ENCODE measurements at regions not wholly inside any gene's neighbourhood (a gene's known extent, or its start where the extent isn't known, plus 50 kb on each side); places are given as distances from the start of the nearest gene placed in this dataset.

DNA sequence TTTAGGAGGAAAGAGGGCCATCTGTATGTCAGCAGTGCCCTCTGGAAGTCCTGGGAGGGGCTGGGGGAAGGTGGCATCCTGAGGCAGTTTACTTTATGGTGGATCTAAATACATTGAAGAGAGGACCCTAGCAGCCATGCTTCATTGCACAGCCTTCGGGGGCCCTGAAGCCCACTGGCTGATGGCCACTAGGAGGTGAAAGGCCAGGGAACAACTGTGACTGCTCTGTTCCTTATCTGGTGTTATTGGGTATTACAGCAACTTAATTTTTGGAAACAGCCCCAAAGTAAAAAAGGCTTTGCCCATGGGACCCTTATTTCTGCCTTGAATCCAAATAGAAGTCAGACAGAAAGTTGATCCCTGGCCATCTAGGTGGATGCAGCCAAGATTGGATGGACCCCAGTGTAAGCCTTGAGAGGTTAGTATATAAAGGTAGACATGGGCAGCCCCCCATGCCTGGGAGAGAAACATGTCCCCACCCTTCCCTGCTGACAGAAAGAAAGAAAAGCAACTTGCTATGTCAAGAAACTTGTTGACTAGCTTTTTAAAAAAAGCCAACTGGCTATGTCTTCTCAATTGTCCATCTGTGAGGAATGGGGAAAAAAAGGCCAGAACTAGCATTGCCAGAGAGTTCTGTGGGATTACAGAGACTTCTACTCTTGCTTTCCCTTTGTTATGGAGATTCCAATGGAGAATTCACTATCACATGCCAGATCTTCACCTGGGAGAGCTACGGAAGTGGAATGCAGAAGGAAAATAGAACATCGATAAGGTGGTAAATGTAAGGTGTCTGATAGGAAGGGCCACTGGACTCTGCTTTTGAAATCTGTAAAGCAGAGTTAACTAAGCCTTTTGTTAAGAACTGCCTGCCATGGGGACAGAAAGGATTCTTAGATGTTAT, 58.6 kb upstream of the OSR1 start (continued):
- TF ChIP-seq ZFP3 (tag by site-specific recombination; IDR thresholded peaks at IDR 0.05; ENCODE audit: low read depth) (no peak), ZNF19 (tag by site-specific recombination; IDR thresholded peaks at IDR 0.05; ENCODE audit: low read depth) (no peak), ZNF670 (tag by site-specific recombination; IDR thresholded peaks at IDR 0.05; ENCODE audit: low read depth) (no peak), GFI1B (tag by site-specific recombination; IDR thresholded peaks at IDR 0.05) (no peak), ZFP37 (tag by site-specific recombination; IDR thresholded peaks at IDR 0.05) (no peak), ZNF510 (tag by site-specific recombination; IDR thresholded peaks at IDR 0.05; ENCODE audit: insufficient replicate concordance) (no peak)
- TF ChIP-seq, protein P1, sequence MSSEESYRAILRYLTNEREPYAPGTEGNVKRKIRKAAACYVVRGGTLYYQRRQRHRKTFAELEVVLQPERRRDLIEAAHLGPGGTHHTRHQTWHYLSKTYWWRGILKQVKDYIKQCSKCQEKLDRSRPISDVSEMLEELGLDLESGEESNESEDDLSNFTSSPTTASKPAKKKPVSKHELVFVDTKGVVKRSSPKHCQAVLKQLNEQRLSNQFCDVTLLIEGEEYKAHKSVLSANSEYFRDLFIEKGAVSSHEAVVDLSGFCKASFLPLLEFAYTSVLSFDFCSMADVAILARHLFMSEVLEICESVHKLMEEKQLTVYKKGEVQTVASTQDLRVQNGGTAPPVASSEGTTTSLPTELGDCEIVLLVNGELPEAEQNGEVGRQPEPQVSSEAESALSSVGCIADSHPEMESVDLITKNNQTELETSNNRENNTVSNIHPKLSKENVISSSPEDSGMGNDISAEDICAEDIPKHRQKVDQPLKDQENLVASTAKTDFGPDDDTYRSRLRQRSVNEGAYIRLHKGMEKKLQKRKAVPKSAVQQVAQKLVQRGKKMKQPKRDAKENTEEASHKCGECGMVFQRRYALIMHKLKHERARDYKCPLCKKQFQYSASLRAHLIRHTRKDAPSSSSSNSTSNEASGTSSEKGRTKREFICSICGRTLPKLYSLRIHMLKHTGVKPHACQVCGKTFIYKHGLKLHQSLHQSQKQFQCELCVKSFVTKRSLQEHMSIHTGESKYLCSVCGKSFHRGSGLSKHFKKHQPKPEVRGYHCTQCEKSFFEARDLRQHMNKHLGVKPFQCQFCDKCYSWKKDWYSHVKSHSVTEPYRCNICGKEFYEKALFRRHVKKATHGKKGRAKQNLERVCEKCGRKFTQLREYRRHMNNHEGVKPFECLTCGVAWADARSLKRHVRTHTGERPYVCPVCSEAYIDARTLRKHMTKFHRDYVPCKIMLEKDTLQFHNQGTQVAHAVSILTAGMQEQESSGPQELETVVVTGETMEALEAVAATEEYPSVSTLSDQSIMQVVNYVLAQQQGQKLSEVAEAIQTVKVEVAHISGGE (tag by site-specific recombination; conservative IDR thresholded peaks at IDR 0.05; ENCODE audit: low read depth): no peak

DNA sequence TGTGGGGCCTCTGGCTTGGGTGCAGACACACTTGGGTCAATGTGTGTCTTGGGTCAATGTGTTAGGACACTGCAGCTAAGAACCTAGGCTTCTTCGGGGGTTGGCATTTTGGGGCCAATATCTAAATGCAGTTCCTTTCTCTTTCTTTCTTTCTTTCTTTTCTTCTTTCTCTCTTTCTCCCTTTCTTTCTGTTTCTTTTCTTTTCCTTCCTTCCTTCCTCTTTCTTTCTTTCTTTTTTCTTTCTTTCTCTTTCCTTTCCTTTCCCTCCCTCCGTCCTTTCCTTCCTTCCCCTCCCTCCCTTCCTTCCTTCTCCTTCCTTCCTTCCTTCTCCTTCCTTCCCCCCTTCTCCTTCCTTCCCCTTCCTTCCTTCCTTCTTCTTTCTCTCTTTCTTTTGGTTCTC, 57.7 kb upstream of the OSR1 start:
- TF ChIP-seq ZNF366 (tag by site-specific recombination; conservative IDR thresholded peaks at IDR 0.05): peak; percentile 70
- TF ChIP-seq ZSCAN16 (tag by site-specific recombination; IDR thresholded peaks at IDR 0.05): no peak
- no peak for TF ChIP-seq ZNF529 (tag by site-specific recombination; IDR thresholded peaks at IDR 0.05; ENCODE audit: insufficient replicate concordance)
- TF ChIP-seq PRDM1 (tag by site-specific recombination; IDR thresholded peaks at IDR 0.05): peak; percentile 66; the same call in 1 of the 2 replicates
- ChIA-PET POLR2A (no interaction called here), CTCF (interaction anchor here (0.6 kb wide), 1 partner anchor 605 kb away, joined by 5 read pairs; no protein-coding TSS in a partner anchor)
- H3K36me3 ChIP-seq (ENCODE audit: control insufficient read depth in 2 of 2, insufficient read depth in 1 of 2, low read length in 2 of 2): no peaks in the 10 kb centered on the region
- H3K27ac ChIP-seq (ENCODE audit: extremely low read depth, low read depth, low read length): no peak overlapping the region
- no peaks in the 10 kb centered on the region for H3K9me3 ChIP-seq (ENCODE audit: control insufficient read depth, insufficient read depth, low read depth, low read length)
- H3K4me1 ChIP-seq (ENCODE audit: control insufficient read depth, insufficient read depth, low read length): no peaks in the 10 kb centered on the region
- no peak overlapping the region for H3K4me3 ChIP-seq (ENCODE audit: low read depth, low read length)

DNA sequence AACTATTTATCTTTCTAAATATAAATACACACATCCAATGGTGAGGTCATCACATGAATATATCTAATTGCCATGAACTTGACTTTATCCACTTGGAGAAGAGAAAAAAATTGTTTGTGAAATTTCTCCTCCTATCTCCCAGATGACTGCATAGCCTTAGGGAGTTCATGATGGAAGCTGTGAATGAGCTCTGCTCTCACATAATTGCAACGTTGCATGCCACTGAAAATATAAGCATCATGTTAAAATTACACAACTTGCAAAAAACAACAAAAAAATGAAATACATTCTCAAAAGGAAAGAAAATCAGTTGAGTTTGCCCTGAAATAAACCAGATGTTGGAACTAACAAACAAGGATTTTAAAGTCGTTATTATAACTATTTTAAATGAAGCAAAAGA, 50.6 kb upstream of the OSR1 start:
- no peaks in the 10 kb centered on the region for H3K36me3 ChIP-seq (ENCODE audit: control insufficient read depth in 2 of 2, insufficient read depth in 1 of 2, low read length in 2 of 2)
- no peaks in the 10 kb centered on the region for H3K4me1 ChIP-seq (ENCODE audit: control insufficient read depth, insufficient read depth, low read length)
- ChIA-PET CTCF (no interaction called here), POLR2A (no interaction called here)
- TF ChIP-seq SP2 (tag by site-specific recombination; IDR thresholded peaks at IDR 0.05): no peak
- no peak for TF ChIP-seq ZNF10 (tag by site-specific recombination; IDR thresholded peaks at IDR 0.05)
- no peak for TF ChIP-seq ZNF155 (tag by site-specific recombination; IDR thresholded peaks at IDR 0.05)
- TF ChIP-seq, protein P2, sequence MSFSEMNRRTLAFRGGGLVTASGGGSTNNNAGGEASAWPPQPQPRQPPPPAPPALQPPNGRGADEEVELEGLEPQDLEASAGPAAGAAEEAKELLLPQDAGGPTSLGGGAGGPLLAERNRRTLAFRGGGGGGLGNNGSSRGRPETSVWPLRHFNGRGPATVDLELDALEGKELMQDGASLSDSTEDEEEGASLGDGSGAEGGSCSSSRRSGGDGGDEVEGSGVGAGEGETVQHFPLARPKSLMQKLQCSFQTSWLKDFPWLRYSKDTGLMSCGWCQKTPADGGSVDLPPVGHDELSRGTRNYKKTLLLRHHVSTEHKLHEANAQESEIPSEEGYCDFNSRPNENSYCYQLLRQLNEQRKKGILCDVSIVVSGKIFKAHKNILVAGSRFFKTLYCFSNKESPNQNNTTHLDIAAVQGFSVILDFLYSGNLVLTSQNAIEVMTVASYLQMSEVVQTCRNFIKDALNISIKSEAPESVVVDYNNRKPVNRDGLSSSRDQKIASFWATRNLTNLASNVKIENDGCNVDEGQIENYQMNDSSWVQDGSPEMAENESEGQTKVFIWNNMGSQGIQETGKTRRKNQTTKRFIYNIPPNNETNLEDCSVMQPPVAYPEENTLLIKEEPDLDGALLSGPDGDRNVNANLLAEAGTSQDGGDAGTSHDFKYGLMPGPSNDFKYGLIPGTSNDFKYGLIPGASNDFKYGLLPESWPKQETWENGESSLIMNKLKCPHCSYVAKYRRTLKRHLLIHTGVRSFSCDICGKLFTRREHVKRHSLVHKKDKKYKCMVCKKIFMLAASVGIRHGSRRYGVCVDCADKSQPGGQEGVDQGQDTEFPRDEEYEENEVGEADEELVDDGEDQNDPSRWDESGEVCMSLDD (tag by site-specific recombination; IDR thresholded peaks at IDR 0.05): no peak
- no peak for TF ChIP-seq ZNF830 (tag by site-specific recombination; IDR thresholded peaks at IDR 0.05; ENCODE audit: low read depth)
- no peak for TF ChIP-seq WT1 (tag by site-specific recombination; IDR thresholded peaks at IDR 0.05)
- no peak overlapping the region for H3K4me3 ChIP-seq (ENCODE audit: low read depth, low read length)
- H3K27ac ChIP-seq (ENCODE audit: extremely low read depth, low read depth, low read length): no peak overlapping the region
- H3K9me3 ChIP-seq (ENCODE audit: control insufficient read depth, insufficient read depth, low read depth, low read length): no peaks in the 10 kb centered on the region
